SJCRH30 (cell line): ENCODE measurements at regions not wholly inside any gene's neighbourhood (a gene's known extent, or its start where the extent isn't known, plus 50 kb on each side); places are given as distances from the start of the nearest gene placed in this dataset.
"Not testable (repeated sequence)": the region's sequence is repeated elsewhere in the genome, so short reads cannot be mapped to it uniquely, and the experiment has no call there.

Experiments used
- DNase-seq, 2 experiments: peaks; one replicate each; pipeline ENCODE4 v3.0.0-alpha.2; 2015 to 2020
- H3K27ac ChIP-seq: fragments of 250-450 bp; sonication (Bioruptor Pico); 2 replicates; pipeline ENCODE4 v1.5.1; 2020; ENCODE audit warnings: mild to moderate bottlenecking, moderate library complexity
- H3K27me3 ChIP-seq: fragments of 250-450 bp; sonication (Bioruptor Pico); 2 replicates; pipeline ENCODE4 v1.5.1; 2020; ENCODE audit warnings: mild to moderate bottlenecking, moderate library complexity
- H3K36me3 ChIP-seq: fragments of 250-450 bp; sonication (Bioruptor Pico); 2 replicates; pipeline ENCODE4 v1.5.1; 2020; ENCODE audit warnings: mild to moderate bottlenecking, moderate library complexity
- H3K4me1 ChIP-seq: fragments of 250-450 bp; sonication (Bioruptor Pico); 2 replicates; pipeline ENCODE4 v1.5.1; 2020; ENCODE audit warnings: mild to moderate bottlenecking, moderate library complexity
- H3K4me3 ChIP-seq: fragments of 250-450 bp; sonication (Bioruptor Pico); 2 replicates; pipeline ENCODE4 v1.5.1; 2020; ENCODE audit warnings: mild to moderate bottlenecking, moderate library complexity
- H3K9me3 ChIP-seq: fragments of 250-450 bp; sonication (Bioruptor Pico); replicated peaks from 2 replicates; pipeline ENCODE4 v1.5.1; 2020; ENCODE audit warnings: mild to moderate bottlenecking, moderate library complexity

GRCh38 chr18:49731860-49732311 lies 81.4 kb downstream of the ACAA2 start:
- Histone ChIP-seq H3K9me3 (no peaks in the 10 kb centered on the region), H3K4me1 (no peaks in the 10 kb centered on the region; the same call in 1 of the 2 replicates), H3K36me3 (no peaks in the 10 kb centered on the region), H3K27me3 (no peaks in the 10 kb centered on the region), H3K27ac (no peak overlapping the region), H3K4me3 (no peak overlapping the region)
- no peak for DNase-seq

- DNase-seq = no peak
- Histone ChIP-seq H3K4me1 (peaks cover 4% of the 10 kb centered on the region; the same call in 1 of the 2 replicates), H3K27me3 (no peaks in the 10 kb centered on the region), H3K36me3 (no peaks in the 10 kb centered on the region), H3K27ac (no peak overlapping the region), H3K9me3 (no peaks in the 10 kb centered on the region), H3K4me3 (no peak overlapping the region)
These were observed 81.9 kb downstream of the ACAA2 start for GRCh38 chr18:49731421-49731841.

- Histone ChIP-seq H3K9me3 (no peaks in the 10 kb centered on the region), H3K36me3 (no peaks in the 10 kb centered on the region), H3K27me3 (no peaks in the 10 kb centered on the region), H3K4me1 (peaks cover 5% of the 10 kb centered on the region; the same call in 1 of the 2 replicates), H3K27ac (no peak overlapping the region), H3K4me3 (no peak overlapping the region)
- no peak for DNase-seq
These were observed 82.4 kb downstream of the ACAA2 start for GRCh38 chr18:49730951-49731391.

GRCh38 chr18:49728542-49728941 lies 84.8 kb downstream of the ACAA2 start:
- Histone ChIP-seq H3K4me3 (no peak overlapping the region), H3K4me1 (peaks cover 13% of the 10 kb centered on the region), H3K9me3 (no peaks in the 10 kb centered on the region), H3K27ac (no peak overlapping the region), H3K36me3 (no peaks in the 10 kb centered on the region), H3K27me3 (no peaks in the 10 kb centered on the region)
- peak; percentile 60 to 80 for DNase-seq

- no peak overlapping the region for H3K4me3 ChIP-seq
- peaks cover 18% of the 10 kb centered on the region for H3K4me1 ChIP-seq
- no peak overlapping the region for H3K27ac ChIP-seq
- H3K9me3 ChIP-seq = no peaks in the 10 kb centered on the region
- no peaks in the 10 kb centered on the region for H3K36me3 ChIP-seq
- DNase-seq = no peak
- H3K27me3 ChIP-seq = no peaks in the 10 kb centered on the region
These were observed 85.5 kb downstream of the ACAA2 start for GRCh38 chr18:49727816-49728215.

GRCh38 chr18:49726675-49726963 lies 86.7 kb downstream of the ACAA2 start:
- H3K36me3 ChIP-seq = no peaks in the 10 kb centered on the region
- peak overlapping the region; percentile 6 for H3K4me3 ChIP-seq
- no peaks in the 10 kb centered on the region for H3K27me3 ChIP-seq
- peaks cover 18% of the 10 kb centered on the region for H3K4me1 ChIP-seq
- peak overlapping the region; percentile 80 for H3K27ac ChIP-seq
- no peaks in the 10 kb centered on the region for H3K9me3 ChIP-seq
- DNase-seq = no peak

GRCh38 chr18:49725809-49726674 lies 87.3 kb downstream of the ACAA2 start:
- peak; percentile 93 to 96 for DNase-seq
- no peaks in the 10 kb centered on the region for H3K36me3 ChIP-seq
- H3K4me1 ChIP-seq = peaks cover 18% of the 10 kb centered on the region
- peak overlapping the region; percentile 6 for H3K4me3 ChIP-seq
- H3K27me3 ChIP-seq = no peaks in the 10 kb centered on the region
- no peaks in the 10 kb centered on the region for H3K9me3 ChIP-seq
- H3K27ac ChIP-seq = peak overlapping the region; percentile 80

GRCh38 chr18:49723648-49724180 lies 89.6 kb downstream of the ACAA2 start:
- Histone ChIP-seq H3K27me3 (no peaks in the 10 kb centered on the region), H3K9me3 (no peaks in the 10 kb centered on the region), H3K4me1 (peaks cover 18% of the 10 kb centered on the region), H3K27ac (peak overlapping the region; percentile 17; the same call in 1 of the 2 replicates), H3K4me3 (no peak overlapping the region), H3K36me3 (no peaks in the 10 kb centered on the region)
- DNase-seq = peak; percentile 24 to 49

- no peaks in the 10 kb centered on the region for H3K36me3 ChIP-seq
- H3K27me3 ChIP-seq = no peaks in the 10 kb centered on the region
- H3K9me3 ChIP-seq = no peaks in the 10 kb centered on the region
- H3K27ac ChIP-seq = no peak overlapping the region
- peaks cover 18% of the 10 kb centered on the region for H3K4me1 ChIP-seq
- DNase-seq = no peak
- no peak overlapping the region for H3K4me3 ChIP-seq
These were observed 90.9 kb downstream of the ACAA2 start for GRCh38 chr18:49722477-49722876.

- H3K9me3 ChIP-seq = no peaks in the 10 kb centered on the region
- H3K4me3 ChIP-seq = no peak overlapping the region
- DNase-seq = no peak
- no peaks in the 10 kb centered on the region for H3K27me3 ChIP-seq
- no peaks in the 10 kb centered on the region for H3K36me3 ChIP-seq
- H3K27ac ChIP-seq = no peak overlapping the region
- peaks cover 18% of the 10 kb centered on the region for H3K4me1 ChIP-seq
These were observed 91.4 kb downstream of the ACAA2 start for GRCh38 chr18:49721981-49722380.

GRCh38 chr18:49720944-49721343 lies 92.4 kb downstream of the ACAA2 start:
- not testable (repeated sequence) for H3K27ac ChIP-seq, H3K9me3 ChIP-seq, H3K36me3 ChIP-seq, DNase-seq, H3K4me3 ChIP-seq, H3K27me3 ChIP-seq
- peaks cover 13% of the 10 kb centered on the region for H3K4me1 ChIP-seq

GRCh38 chr18:49717617-49718016 lies 95.7 kb downstream of the ACAA2 start:
- H3K9me3 ChIP-seq = no peaks in the 10 kb centered on the region
- no peak overlapping the region for H3K27ac ChIP-seq
- H3K27me3 ChIP-seq = no peaks in the 10 kb centered on the region
- no peak for DNase-seq
- no peak overlapping the region for H3K4me3 ChIP-seq
- no peaks in the 10 kb centered on the region for H3K36me3 ChIP-seq
- no peaks in the 10 kb centered on the region for H3K4me1 ChIP-seq

- no peak overlapping the region for H3K27ac ChIP-seq
- no peaks in the 10 kb centered on the region for H3K27me3 ChIP-seq
- H3K36me3 ChIP-seq = no peaks in the 10 kb centered on the region
- no peak overlapping the region for H3K4me3 ChIP-seq
- no peaks in the 10 kb centered on the region for H3K4me1 ChIP-seq
- H3K9me3 ChIP-seq = no peaks in the 10 kb centered on the region
- DNase-seq = no peak
These were observed 97.3 kb downstream of the ACAA2 start for GRCh38 chr18:49716035-49716434.

GRCh38 chr18:49709347-49709690 lies 104.0 kb downstream of the ACAA2 start:
- H3K9me3 ChIP-seq = 0 out of 2 replicates have a peak, but pooled peaks cover 3% of the 10 kb centered on the region
- no peak for DNase-seq
- H3K36me3 ChIP-seq = no peaks in the 10 kb centered on the region
- H3K4me3 ChIP-seq = no peak overlapping the region
- H3K4me1 ChIP-seq = peaks cover 4% of the 10 kb centered on the region; the same call in 1 of the 2 replicates
- no peaks in the 10 kb centered on the region for H3K27me3 ChIP-seq
- no peak overlapping the region for H3K27ac ChIP-seq

- DNase-seq = no peak
- Histone ChIP-seq H3K9me3 (0 out of 2 replicates have a peak, but pooled peaks cover 3% of the 10 kb centered on the region), H3K36me3 (no peaks in the 10 kb centered on the region), H3K4me3 (no peak overlapping the region), H3K27me3 (no peaks in the 10 kb centered on the region), H3K27ac (no peak overlapping the region), H3K4me1 (peaks cover 4% of the 10 kb centered on the region; the same call in 1 of the 2 replicates)
These were observed 104.5 kb downstream of the ACAA2 start for GRCh38 chr18:49708662-49709346.
